ENCODE measurements at regions not wholly inside any gene's neighbourhood (a gene's known extent, or its start where the extent isn't known, plus 50 kb on each side); places are given as distances from the start of the nearest gene placed in this dataset.

- Histone ChIP-seq H3K36me3 (ENCODE audit: control insufficient read depth in 1 of 2, insufficient read depth in 2 of 2, low read length in 2 of 2) (no peaks in the 10 kb centered on the region), H4K12ac (ENCODE audit: low read depth, low read length) (no peak overlapping the region), H3K9me3 (ENCODE audit: insufficient read depth, low read depth, low read length) (no peaks in the 10 kb centered on the region), H2AK5ac (ENCODE audit: low read length) (no peak overlapping the region), H3K18ac (ENCODE audit: low read length) (no peak overlapping the region), H2BK12ac (ENCODE audit: low read length) (no peak overlapping the region), H3K4me3 (ENCODE audit: low read depth, low read length) (no peak overlapping the region), H3K4ac (ENCODE audit: low read depth, low read length) (no peak overlapping the region), H3K79me1 (ENCODE audit: low read length) (no peaks in the 10 kb centered on the region), H3K27me3 (ENCODE audit: insufficient read depth, low read length) (no peaks in the 10 kb centered on the region), H3K14ac (ENCODE audit: low read length) (no peak overlapping the region), H3K23ac (ENCODE audit: low read length) (no peak overlapping the region), H3K4me1 (ENCODE audit: control insufficient read depth in 1 of 2, insufficient read depth in 2 of 2, low read length in 2 of 2) (no peaks in the 10 kb centered on the region), H2AFZ (ENCODE audit: insufficient read depth, low read length, poor library complexity) (no peak overlapping the region), H3K4me2 (ENCODE audit: low read length) (no peak overlapping the region), H3K9ac (ENCODE audit: low read length) (no peak overlapping the region), H4K91ac (ENCODE audit: low read depth, low read length) (no peak overlapping the region), H3K27ac (ENCODE audit: low read depth, low read length) (no peak overlapping the region), H2BK120ac (ENCODE audit: insufficient read depth, low read length, poor library complexity) (no peak overlapping the region), H4K8ac (ENCODE audit: low read depth, low read length) (no peak overlapping the region), H3K79me2 (ENCODE audit: control insufficient read depth, insufficient read depth, low read length, poor library complexity) (no peaks in the 10 kb centered on the region), H2BK5ac (ENCODE audit: low read depth, low read length, poor library complexity) (no peak overlapping the region)
- DNase-seq = peak in 1 of 2 donors; percentile 38
- WGBS (ENCODE audit: extremely low coverage, insufficient coverage, insufficient read length) = no CpG with 5 or more reads among the region's 1 CpG
Observed at GRCh38 chr4:102411408-102411807, 66.1 kb upstream of the SLC39A8 start.

- Histone ChIP-seq H3K36me3 (ENCODE audit: control insufficient read depth in 1 of 2, insufficient read depth in 2 of 2, low read length in 2 of 2) (no peaks in the 10 kb centered on the region), H3K14ac (ENCODE audit: low read length) (no peak overlapping the region), H3K4ac (ENCODE audit: low read depth, low read length) (no peak overlapping the region), H3K9ac (ENCODE audit: low read length) (no peak overlapping the region), H3K18ac (ENCODE audit: low read length) (no peak overlapping the region), H3K4me1 (ENCODE audit: control insufficient read depth in 1 of 2, insufficient read depth in 2 of 2, low read length in 2 of 2) (no peaks in the 10 kb centered on the region), H3K23ac (ENCODE audit: low read length) (no peak overlapping the region), H4K91ac (ENCODE audit: low read depth, low read length) (no peak overlapping the region), H3K27ac (ENCODE audit: low read depth, low read length) (no peak overlapping the region), H2BK12ac (ENCODE audit: low read length) (no peak overlapping the region), H2BK5ac (ENCODE audit: low read depth, low read length, poor library complexity) (no peak overlapping the region), H3K9me3 (ENCODE audit: insufficient read depth, low read depth, low read length) (no peaks in the 10 kb centered on the region), H3K79me2 (ENCODE audit: control insufficient read depth, insufficient read depth, low read length, poor library complexity) (no peaks in the 10 kb centered on the region), H2AFZ (ENCODE audit: insufficient read depth, low read length, poor library complexity) (no peak overlapping the region), H3K4me2 (ENCODE audit: low read length) (no peak overlapping the region), H2BK120ac (ENCODE audit: insufficient read depth, low read length, poor library complexity) (no peak overlapping the region), H3K4me3 (ENCODE audit: low read depth, low read length) (no peak overlapping the region), H3K79me1 (ENCODE audit: low read length) (no peaks in the 10 kb centered on the region), H2AK5ac (ENCODE audit: low read length) (no peak overlapping the region), H3K27me3 (ENCODE audit: insufficient read depth, low read length) (no peaks in the 10 kb centered on the region), H4K12ac (ENCODE audit: low read depth, low read length) (no peak overlapping the region), H4K8ac (ENCODE audit: low read depth, low read length) (no peak overlapping the region)
- DNase-seq = no peak
Observed at GRCh38 chr4:102416765-102417164, 71.5 kb upstream of the SLC39A8 start.

GRCh38 chr4:102420563-102421398 lies 75.5 kb upstream of the SLC39A8 start:
- Histone ChIP-seq H3K79me2 (ENCODE audit: control insufficient read depth, insufficient read depth, low read length, poor library complexity) (no peaks in the 10 kb centered on the region), H3K27me3 (ENCODE audit: insufficient read depth, low read length) (no peaks in the 10 kb centered on the region), H2BK12ac (ENCODE audit: low read length) (no peak overlapping the region), H3K36me3 (ENCODE audit: control insufficient read depth in 1 of 2, insufficient read depth in 2 of 2, low read length in 2 of 2) (no peaks in the 10 kb centered on the region), H3K79me1 (ENCODE audit: low read length) (no peaks in the 10 kb centered on the region), H4K91ac (ENCODE audit: low read depth, low read length) (no peak overlapping the region), H2AFZ (ENCODE audit: insufficient read depth, low read length, poor library complexity) (no peak overlapping the region), H2BK5ac (ENCODE audit: low read depth, low read length, poor library complexity) (no peak overlapping the region), H3K27ac (ENCODE audit: low read depth, low read length) (no peak overlapping the region), H2BK120ac (ENCODE audit: insufficient read depth, low read length, poor library complexity) (no peak overlapping the region), H2AK5ac (ENCODE audit: low read length) (no peak overlapping the region), H3K9me3 (ENCODE audit: insufficient read depth, low read depth, low read length) (no peaks in the 10 kb centered on the region), H3K18ac (ENCODE audit: low read length) (no peak overlapping the region), H3K23ac (ENCODE audit: low read length) (no peak overlapping the region), H4K12ac (ENCODE audit: low read depth, low read length) (no peak overlapping the region), H3K4me2 (ENCODE audit: low read length) (no peak overlapping the region), H3K14ac (ENCODE audit: low read length) (no peak overlapping the region), H3K4me3 (ENCODE audit: low read depth, low read length) (no peak overlapping the region), H3K4ac (ENCODE audit: low read depth, low read length) (no peak overlapping the region), H3K9ac (ENCODE audit: low read length) (no peak overlapping the region), H4K8ac (ENCODE audit: low read depth, low read length) (no peak overlapping the region), H3K4me1 (ENCODE audit: control insufficient read depth in 1 of 2, insufficient read depth in 2 of 2, low read length in 2 of 2) (no peaks in the 10 kb centered on the region)
- no CpG with 5 or more reads among the region's 1 CpG for WGBS (ENCODE audit: extremely low coverage, insufficient coverage, insufficient read length)
- peak in 1 of 2 donors; percentile 35 for DNase-seq

GRCh38 chr4:102422843-102423242 lies 77.6 kb upstream of the SLC39A8 start:
- H3K14ac ChIP-seq (ENCODE audit: low read length) = no peak overlapping the region
- H2BK12ac ChIP-seq (ENCODE audit: low read length) = no peak overlapping the region
- DNase-seq = no peak
- H3K4me3 ChIP-seq (ENCODE audit: low read depth, low read length) = no peak overlapping the region
- no peak overlapping the region for H2AFZ ChIP-seq (ENCODE audit: insufficient read depth, low read length, poor library complexity)
- no peak overlapping the region for H3K9ac ChIP-seq (ENCODE audit: low read length)
- no peak overlapping the region for H4K8ac ChIP-seq (ENCODE audit: low read depth, low read length)
- no peak overlapping the region for H4K91ac ChIP-seq (ENCODE audit: low read depth, low read length)
- no peak overlapping the region for H2BK5ac ChIP-seq (ENCODE audit: low read depth, low read length, poor library complexity)
- no peak overlapping the region for H2BK120ac ChIP-seq (ENCODE audit: insufficient read depth, low read length, poor library complexity)
- H3K27ac ChIP-seq (ENCODE audit: low read depth, low read length) = no peak overlapping the region
- H3K4me2 ChIP-seq (ENCODE audit: low read length) = no peak overlapping the region
- H3K79me1 ChIP-seq (ENCODE audit: low read length) = no peaks in the 10 kb centered on the region
- no peaks in the 10 kb centered on the region for H3K4me1 ChIP-seq (ENCODE audit: control insufficient read depth in 1 of 2, insufficient read depth in 2 of 2, low read length in 2 of 2)
- no peaks in the 10 kb centered on the region for H3K9me3 ChIP-seq (ENCODE audit: insufficient read depth, low read depth, low read length)
- no CpG with 5 or more reads among the region's 2 CpGs for WGBS (ENCODE audit: extremely low coverage, insufficient coverage, insufficient read length)
- no peak overlapping the region for H3K23ac ChIP-seq (ENCODE audit: low read length)
- no peak overlapping the region for H3K4ac ChIP-seq (ENCODE audit: low read depth, low read length)
- H3K18ac ChIP-seq (ENCODE audit: low read length) = no peak overlapping the region
- no peaks in the 10 kb centered on the region for H3K79me2 ChIP-seq (ENCODE audit: control insufficient read depth, insufficient read depth, low read length, poor library complexity)
- H3K36me3 ChIP-seq (ENCODE audit: control insufficient read depth in 1 of 2, insufficient read depth in 2 of 2, low read length in 2 of 2) = no peaks in the 10 kb centered on the region
- H2AK5ac ChIP-seq (ENCODE audit: low read length) = no peak overlapping the region
- no peaks in the 10 kb centered on the region for H3K27me3 ChIP-seq (ENCODE audit: insufficient read depth, low read length)
- H4K12ac ChIP-seq (ENCODE audit: low read depth, low read length) = no peak overlapping the region

All from trophoblast cell (in vitro differentiated cells and primary cell).